Adrenal gland (tissue), 9 donors: ENCODE measurements at regions not wholly inside any gene's neighbourhood (a gene's known extent, or its start where the extent isn't known, plus 50 kb on each side); places are given as distances from the start of the nearest gene placed in this dataset.

Source experiments
- DNase-seq, 7 donors: peaks; one replicate each; pipeline ENCODE4 v3.0.0-alpha.2; 2019 to 2020
- H3K27ac ChIP-seq, 5 donors: fragments of 200-600 bp; sonication (generic) in 4 of 5; 1 replicate in 3 of 5; 2 replicates in 2 of 5; pipeline versions ENCODE4 v1.5.1 to v1.8.0; 2016 to 2020; ENCODE audit warnings: mild to moderate bottlenecking in 1 of 5
- H3K27me3 ChIP-seq: fragments of 200-600 bp; 2 replicates; pipeline ENCODE4 v1.8.0; 2021
- H3K36me3 ChIP-seq, 2 donors: fragments of 200-600 bp; replicated peaks in 1 of 2; 1 replicate in 1 of 2; 2 replicates in 1 of 2; pipeline versions ENCODE4 v1.5.1 to v1.8.0; 2018 to 2022
- H3K4me1 ChIP-seq, 2 donors: fragments of 200-600 bp; replicated peaks in 1 of 2; 1 replicate in 1 of 2; 2 replicates in 1 of 2; pipeline versions ENCODE4 v1.5.1 to v1.8.0; 2018 to 2021
- H3K4me3 ChIP-seq, 4 donors: fragments of 200-600 bp; sonication (generic) in 3 of 4; one replicate each; pipeline ENCODE4 v1.5.1; 2016 to 2018
- H3K9me3 ChIP-seq, 3 donors: fragments of 200-600 bp; sonication (generic) in 1 of 3; replicated peaks in 1 of 3; 1 replicate in 2 of 3; 2 replicates in 1 of 3; pipeline versions ENCODE4 v1.5.1 to v1.8.0; 2016 to 2021
- CTCF ChIP-seq, 6 experiments: fragments of 450-650 bp in 4 of 6; fragments of 200-600 bp in 2 of 6; sonication (generic) in 1 of 6; IDR thresholded peaks; 1 replicate in 5 of 6; 2 replicates in 1 of 6; pipeline versions ENCODE4 v1.5.1 to v1.8.0; 2016 to 2021; ENCODE audit warnings: antibody characterized with exemption in 6 of 6, mild to moderate bottlenecking in 2 of 6, moderate library complexity in 1 of 6
- POLR2A ChIP-seq, 2 donors: fragments of 450-650 bp; IDR thresholded peaks; one replicate each; pipeline ENCODE4 v1.6.1; 2017; ENCODE audit warnings: antibody characterized with exemption in 2 of 2, mild to moderate bottlenecking in 2 of 2, moderate library complexity in 1 of 2
- WGBS, 4 donors: extraction: QIAGEN DNeasy Blood & Tissue Kit in 2 of 4; methylation state at CpG; one replicate each; pipeline versions ENCODE4 v1.1.5 to v1.1.7; 2013 to 2017; 5-methylcytosine and 5-hydroxymethylcytosine counted together
- intact Hi-C, 2 donors: fragments of 100-400 bp; cut with DNase I; formaldehyde crosslinking; loops; one replicate each; pipeline versions ENCODE4 v1.14.1 to v1.15.0; 2022 to 2023
- donor health status: healthy with polysubstance abuse.
- donor health status: Bipolar disorder and iron deficiency.
- donor health status: DM: yes; HTN: yes; CAD: no.
- donor health status: DM: no; HTN: no; CAD: no.
- donor health status: DM: no; HTN: no; CAD: no.

- no peak for TF ChIP-seq POLR2A (IDR thresholded peaks at IDR 0.05)
- TF ChIP-seq CTCF (IDR thresholded peaks at IDR 0.05): no peak
- no peak for DNase-seq
- Histone ChIP-seq H3K27ac (no peak overlapping the region), H3K27me3 (no peaks in the 10 kb centered on the region), H3K4me1 (peaks cover 0 to 23% of the 10 kb centered on the region in 2 donors), H3K4me3 (no peak overlapping the region), H3K36me3 (no peaks in the 10 kb centered on the region), H3K9me3 (no peaks in the 10 kb centered on the region)
- intact Hi-C loops: no loop called here
These were observed 65.4 kb upstream of the ARHGAP32 start for GRCh38 chr11:129257512-129257911.

GRCh38 chr11:129252621-129253020 is 60.5 kb upstream of the ARHGAP32 start:
- Histone ChIP-seq H3K36me3 (no peaks in the 10 kb centered on the region), H3K4me3 (no peak overlapping the region), H3K27ac (no peak overlapping the region), H3K9me3 (no peaks in the 10 kb centered on the region), H3K4me1 (peaks cover 5 to 17% of the 10 kb centered on the region in 2 donors), H3K27me3 (no peaks in the 10 kb centered on the region)
- DNase-seq: no peak
- WGBS, 4 donors: 78 to 87% (median 85%) methylated on average over 5 of the region's 5 CpGs
- TF ChIP-seq CTCF (IDR thresholded peaks at IDR 0.05) (no peak), POLR2A (IDR thresholded peaks at IDR 0.05) (no peak)
- intact Hi-C loops: no loop called here

- no peak for DNase-seq
- Histone ChIP-seq H3K4me3 (no peak overlapping the region), H3K27me3 (no peaks in the 10 kb centered on the region), H3K36me3 (no peaks in the 10 kb centered on the region), H3K27ac (no peak overlapping the region), H3K4me1 (peaks cover 10 to 26% of the 10 kb centered on the region in 2 donors), H3K9me3 (no peaks in the 10 kb centered on the region)
- WGBS, 4 donors: 53 to 62% (median 59%) methylated on average over 3 of the region's 3 CpGs
- intact Hi-C loops: no loop called here
- TF ChIP-seq POLR2A (IDR thresholded peaks at IDR 0.05) (no peak), CTCF (IDR thresholded peaks at IDR 0.05) (no peak)
These were observed 58.9 kb upstream of the ARHGAP32 start for GRCh38 chr11:129251067-129251466.

GRCh38 chr11:129249923-129250322 is 57.8 kb upstream of the ARHGAP32 start:
- no peak overlapping the region for H3K27ac ChIP-seq
- no peak for DNase-seq
- no peaks in the 10 kb centered on the region for H3K27me3 ChIP-seq
- no peaks in the 10 kb centered on the region for H3K9me3 ChIP-seq
- H3K4me1 ChIP-seq: peaks cover 10 to 26% of the 10 kb centered on the region in 2 donors
- no peaks in the 10 kb centered on the region for H3K36me3 ChIP-seq
- intact Hi-C loops: no loop called here
- TF ChIP-seq POLR2A (IDR thresholded peaks at IDR 0.05) (no peak), CTCF (IDR thresholded peaks at IDR 0.05) (no peak)
- no peak overlapping the region for H3K4me3 ChIP-seq
- 90 to 98% (median 95%) methylated on average over 2 of the region's 2 CpGs for WGBS, 4 donors
